ENCODE measurements at regions not wholly inside any gene's neighbourhood (a gene's known extent, or its start where the extent isn't known, plus 50 kb on each side); places are given as distances from the start of the nearest gene placed in this dataset.

DNA sequence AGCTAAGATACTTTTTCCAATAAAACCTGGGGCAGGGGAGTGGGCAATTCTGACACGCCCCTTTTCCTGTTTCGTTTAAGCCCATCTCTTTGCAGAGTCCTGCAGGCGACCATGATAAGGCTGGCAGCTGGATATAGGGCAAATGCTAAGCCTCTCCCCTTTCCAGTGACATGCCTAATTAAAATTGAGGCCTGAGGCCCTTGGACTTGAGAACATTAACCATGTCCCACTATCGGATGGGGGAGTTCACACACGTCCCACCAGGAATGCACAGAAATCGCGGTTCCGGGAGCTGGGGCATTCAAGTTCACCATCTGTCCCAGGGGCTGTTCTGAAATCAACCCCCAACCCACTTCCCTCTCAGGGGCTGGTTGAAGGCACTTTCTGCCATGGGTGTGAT is 109.2 kb upstream of the FOXF1 start:
- intact Hi-C loops (cut with DNase I): no loop called here
- 72% methylated on average over 8 of the region's 8 CpGs for WGBS
- Histone ChIP-seq H3K4me1 (ENCODE audit: control insufficient read depth, insufficient read depth, low read length) (no peaks in the 10 kb centered on the region), H3K27me3 (ENCODE audit: control insufficient read depth, insufficient read depth) (no peaks in the 10 kb centered on the region), H3K4me3 (ENCODE audit: low read length) (no peak overlapping the region), H3K27ac (ENCODE audit: low read length) (no peak overlapping the region), H3K9me3 (ENCODE audit: control insufficient read depth, low read length) (no peaks in the 10 kb centered on the region)
- DNase-seq (no peak), ATAC-seq (no peak)

DNA sequence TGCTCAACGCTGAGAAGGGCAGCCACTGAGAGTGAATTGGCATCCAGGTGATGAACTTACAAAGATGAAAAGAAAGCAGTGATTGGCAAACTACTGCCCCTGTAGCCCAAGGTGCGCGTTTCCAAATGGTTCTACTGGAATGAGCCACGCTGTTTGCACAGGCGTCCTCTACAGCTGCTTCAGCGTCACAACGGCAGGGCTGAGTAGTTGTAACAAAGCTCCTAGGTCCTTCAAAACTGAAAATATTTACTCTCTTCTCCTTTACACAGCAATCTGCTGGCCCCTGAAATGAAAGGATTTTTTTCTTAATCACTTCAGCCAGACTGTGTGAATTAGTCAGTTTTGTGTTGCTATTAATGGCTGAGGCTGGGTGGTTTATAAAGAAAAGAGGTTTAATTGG is 107.2 kb upstream of the FOXF1 start:
- no peak overlapping the region for H3K27ac ChIP-seq (ENCODE audit: low read length)
- H3K9me3 ChIP-seq (ENCODE audit: control insufficient read depth, low read length): no peaks in the 10 kb centered on the region
- no peaks in the 10 kb centered on the region for H3K27me3 ChIP-seq (ENCODE audit: control insufficient read depth, insufficient read depth)
- intact Hi-C loops (cut with DNase I): no loop called here
- WGBS: 94% methylated on average over 7 of the region's 7 CpGs
- no peak overlapping the region for H3K4me3 ChIP-seq (ENCODE audit: low read length)
- no peak for ATAC-seq
- DNase-seq: no peak
- H3K4me1 ChIP-seq (ENCODE audit: control insufficient read depth, insufficient read depth, low read length): no peaks in the 10 kb centered on the region

DNA sequence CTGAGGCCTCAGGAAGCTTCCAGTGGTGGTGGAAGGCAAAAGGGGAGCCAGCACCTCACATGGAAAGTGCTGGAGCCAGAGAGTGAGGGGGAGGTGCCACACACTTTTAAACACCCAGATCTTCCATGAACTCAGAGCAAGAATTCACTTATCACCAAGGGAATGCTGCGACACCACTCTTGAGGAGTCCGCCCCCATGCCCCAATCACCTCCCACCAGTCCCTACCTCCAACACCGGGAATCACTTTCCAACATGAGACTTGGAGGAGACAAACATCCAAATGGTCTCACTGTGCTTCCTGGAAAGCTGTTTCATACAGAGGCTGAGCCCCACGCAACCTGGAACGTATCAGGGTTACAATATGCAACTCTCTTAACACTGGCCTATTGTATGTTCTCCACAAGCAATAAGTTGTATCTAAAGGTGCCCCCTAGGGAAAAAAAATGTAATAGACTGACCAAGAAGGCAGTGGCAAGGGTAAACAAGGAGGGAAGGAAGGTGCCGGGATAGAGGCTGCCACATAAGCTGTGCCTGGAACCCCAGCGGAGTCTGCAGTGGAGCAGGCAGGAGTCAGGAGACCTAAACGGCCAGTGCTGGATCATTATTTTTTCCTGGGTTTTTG is 106.7 kb upstream of the FOXF1 start:
- 61% methylated on average over 8 of the region's 8 CpGs for WGBS
- ATAC-seq (no peak), DNase-seq (no peak)
- intact Hi-C loops (cut with DNase I): no loop called here
- no peaks in the 10 kb centered on the region for H3K9me3 ChIP-seq (ENCODE audit: control insufficient read depth, low read length)
- H3K4me3 ChIP-seq (ENCODE audit: low read length): no peak overlapping the region
- H3K27ac ChIP-seq (ENCODE audit: low read length): no peak overlapping the region
- no peaks in the 10 kb centered on the region for H3K27me3 ChIP-seq (ENCODE audit: control insufficient read depth, insufficient read depth)
- H3K4me1 ChIP-seq (ENCODE audit: control insufficient read depth, insufficient read depth, low read length): no peaks in the 10 kb centered on the region

DNA sequence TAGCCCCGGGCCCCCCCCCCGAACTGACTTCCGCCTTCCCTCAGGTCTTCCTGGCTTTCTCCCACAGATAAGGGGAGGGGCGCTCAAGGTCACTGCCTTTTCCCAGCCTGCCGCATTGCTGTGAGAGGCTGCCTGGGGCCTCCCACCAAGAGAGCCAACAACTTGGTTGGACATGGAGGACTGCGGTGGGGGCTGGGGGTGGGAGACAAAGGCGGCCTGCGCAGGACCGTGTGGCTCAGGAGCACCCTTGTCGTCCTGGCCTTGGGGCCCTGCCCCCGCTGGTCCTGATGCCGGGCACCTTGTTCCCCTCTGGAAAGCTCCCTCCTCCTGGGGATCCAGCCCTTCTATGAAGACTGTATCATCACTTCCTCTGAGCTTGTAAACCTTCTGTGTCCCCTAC is 105.6 kb upstream of the FOXF1 start:
- 50% methylated on average over 12 of the region's 12 CpGs for WGBS
- no peak overlapping the region for H3K4me3 ChIP-seq (ENCODE audit: low read length)

DNA sequence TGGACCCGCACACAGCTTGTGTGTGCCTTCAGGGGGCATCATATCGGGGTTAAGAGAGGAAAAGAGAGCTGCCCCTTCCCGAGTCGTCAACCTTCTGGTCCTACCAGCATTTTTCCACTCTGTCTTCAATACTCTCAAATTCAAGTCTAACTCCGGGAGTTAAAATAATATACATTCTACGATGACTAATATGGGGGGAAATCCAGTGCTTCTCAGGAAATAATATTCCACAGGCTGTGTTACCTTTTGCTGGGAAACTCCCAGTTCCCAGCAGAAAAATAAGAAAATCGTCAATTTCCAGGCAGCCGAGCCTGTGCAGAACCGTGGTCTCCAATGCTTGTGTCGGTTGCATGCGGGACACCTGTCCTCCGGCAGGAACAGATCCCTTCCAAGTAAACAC is 105.0 kb upstream of the FOXF1 start:
- Histone ChIP-seq H3K4me3 (ENCODE audit: low read length) (no peak overlapping the region), H3K27me3 (ENCODE audit: control insufficient read depth, insufficient read depth) (no peaks in the 10 kb centered on the region), H3K27ac (ENCODE audit: low read length) (no peak overlapping the region), H3K4me1 (ENCODE audit: control insufficient read depth, insufficient read depth, low read length) (no peaks in the 10 kb centered on the region), H3K9me3 (ENCODE audit: control insufficient read depth, low read length) (no peaks in the 10 kb centered on the region)
- intact Hi-C loops (cut with DNase I): no loop called here
- no peak for ATAC-seq
- no peak for DNase-seq
- WGBS: 66% methylated on average over 12 of the region's 12 CpGs

More for the DNA sequence above, 105.6 kb upstream of the FOXF1 start:
- Histone ChIP-seq H3K27ac (ENCODE audit: low read length) (no peak overlapping the region), H3K27me3 (ENCODE audit: control insufficient read depth, insufficient read depth) (no peaks in the 10 kb centered on the region), H3K9me3 (ENCODE audit: control insufficient read depth, low read length) (no peaks in the 10 kb centered on the region), H3K4me1 (ENCODE audit: control insufficient read depth, insufficient read depth, low read length) (no peaks in the 10 kb centered on the region)
- intact Hi-C loops (cut with DNase I): no loop called here
- ATAC-seq (no peak), DNase-seq (no peak)

DNA sequence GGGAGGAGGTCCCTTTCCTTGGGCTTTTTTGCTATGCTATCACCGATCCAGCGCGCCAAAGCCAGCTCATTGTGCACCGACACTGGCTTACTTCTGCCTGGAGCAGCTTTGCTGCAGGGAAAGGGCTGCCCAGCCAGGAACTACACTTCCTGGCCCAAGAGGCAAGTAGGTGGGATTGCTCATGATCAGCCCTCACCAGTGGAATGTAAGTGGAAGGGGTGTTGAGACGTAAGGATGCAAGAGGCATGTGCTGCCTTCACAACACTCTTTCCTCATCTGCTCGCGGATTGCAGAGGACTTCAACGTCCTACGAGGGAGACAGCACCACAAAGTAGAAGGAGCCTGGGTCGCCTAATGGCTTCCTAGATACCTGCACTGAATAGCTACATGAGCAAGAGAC is 104.3 kb upstream of the FOXF1 start:
- 64% methylated on average over 10 of the region's 10 CpGs for WGBS

DNA sequence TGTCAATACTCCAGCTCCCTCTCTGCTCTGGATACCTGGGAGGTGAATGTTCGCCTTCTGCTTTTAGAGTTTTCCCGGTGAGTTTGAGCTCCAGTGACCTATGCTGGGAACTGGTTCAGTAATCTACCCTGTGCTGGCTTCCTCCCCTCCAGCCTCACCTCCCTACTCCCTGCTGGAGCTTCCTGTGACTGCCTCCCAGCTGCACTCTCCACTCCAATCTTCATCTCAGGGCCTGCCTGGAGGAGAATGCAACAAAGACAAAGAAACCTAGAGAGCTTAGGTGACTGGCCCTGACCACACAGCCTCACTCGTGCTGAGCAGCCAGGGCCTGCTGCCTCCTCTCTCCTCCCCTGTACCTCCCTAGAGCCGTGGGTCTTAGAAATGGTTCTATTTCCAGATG is 101.6 kb upstream of the FOXF1 start:
- Histone ChIP-seq H3K4me3 (ENCODE audit: low read length) (no peak overlapping the region), H3K27me3 (ENCODE audit: control insufficient read depth, insufficient read depth) (no peaks in the 10 kb centered on the region), H3K9me3 (ENCODE audit: control insufficient read depth, low read length) (peaks cover 4% of the 10 kb centered on the region), H3K4me1 (ENCODE audit: control insufficient read depth, insufficient read depth, low read length) (no peaks in the 10 kb centered on the region), H3K27ac (ENCODE audit: low read length) (no peak overlapping the region)
- intact Hi-C loops (cut with DNase I): no loop called here
- 64% methylated on average over 4 of the region's 4 CpGs for WGBS
- DNase-seq (no peak), ATAC-seq (no peak)

More for the DNA sequence above, 104.3 kb upstream of the FOXF1 start:
- intact Hi-C loops (cut with DNase I): no loop called here
- no peaks in the 10 kb centered on the region for H3K27me3 ChIP-seq (ENCODE audit: control insufficient read depth, insufficient read depth)
- ATAC-seq: no peak
- no peak overlapping the region for H3K4me3 ChIP-seq (ENCODE audit: low read length)
- H3K27ac ChIP-seq (ENCODE audit: low read length): no peak overlapping the region
- DNase-seq: no peak
- no peaks in the 10 kb centered on the region for H3K9me3 ChIP-seq (ENCODE audit: control insufficient read depth, low read length)
- H3K4me1 ChIP-seq (ENCODE audit: control insufficient read depth, insufficient read depth, low read length): no peaks in the 10 kb centered on the region

DNA sequence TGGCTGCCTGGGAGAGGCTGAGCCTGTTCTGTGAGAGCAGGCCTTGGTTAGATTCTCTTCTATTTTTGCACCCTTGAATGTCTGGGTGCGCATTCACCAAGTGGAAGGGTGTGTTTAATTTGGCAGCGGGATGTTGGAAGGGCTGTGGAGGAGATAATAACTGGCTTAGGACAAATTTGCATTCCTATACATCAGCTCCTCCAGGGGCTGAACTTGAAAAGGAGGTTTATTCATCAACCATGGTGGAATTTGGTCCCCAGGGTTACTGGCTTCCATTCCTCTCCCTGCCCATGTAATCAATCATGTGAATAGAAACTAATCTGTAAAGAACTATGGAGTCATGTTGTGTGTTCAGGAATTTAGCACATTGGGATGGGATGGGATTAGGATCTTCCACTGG is 100.2 kb upstream of the FOXF1 start:
- WGBS: 71% methylated on average over 2 of the region's 2 CpGs
- Histone ChIP-seq H3K4me1 (ENCODE audit: control insufficient read depth, insufficient read depth, low read length) (no peaks in the 10 kb centered on the region), H3K27me3 (ENCODE audit: control insufficient read depth, insufficient read depth) (no peaks in the 10 kb centered on the region), H3K9me3 (ENCODE audit: control insufficient read depth, low read length) (peaks cover 4% of the 10 kb centered on the region), H3K27ac (ENCODE audit: low read length) (no peak overlapping the region), H3K4me3 (ENCODE audit: low read length) (no peak overlapping the region)
- DNase-seq: no peak
- no peak for ATAC-seq
- intact Hi-C loops (cut with DNase I): no loop called here

DNA sequence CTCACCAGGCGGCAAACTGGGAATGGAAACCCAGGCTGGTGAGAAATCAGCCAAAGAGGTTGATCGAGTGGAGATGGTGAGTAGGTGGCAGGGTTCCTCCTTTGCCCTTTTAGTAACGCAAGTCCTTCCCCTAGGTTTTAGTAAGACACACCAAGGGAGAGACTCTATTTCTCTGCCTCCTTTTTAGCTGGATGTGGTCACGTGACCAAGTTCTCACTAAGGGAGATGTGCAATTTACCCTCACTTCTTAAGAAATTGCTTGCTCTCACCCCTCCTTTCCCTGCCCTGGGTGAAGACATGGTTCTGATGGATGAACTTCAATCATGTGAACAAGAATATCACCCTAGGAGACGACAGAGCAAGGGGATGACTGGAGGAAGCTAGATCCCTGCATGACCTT is 99.8 kb upstream of the FOXF1 start:
- no peaks in the 10 kb centered on the region for H3K4me1 ChIP-seq (ENCODE audit: control insufficient read depth, insufficient read depth, low read length)
- WGBS: 92% methylated on average over 5 of the region's 5 CpGs
- DNase-seq (no peak), ATAC-seq (no peak)
- H3K27me3 ChIP-seq (ENCODE audit: control insufficient read depth, insufficient read depth): no peaks in the 10 kb centered on the region
- peaks cover 4% of the 10 kb centered on the region for H3K9me3 ChIP-seq (ENCODE audit: control insufficient read depth, low read length)
- intact Hi-C loops (cut with DNase I): no loop called here
- no peak overlapping the region for H3K4me3 ChIP-seq (ENCODE audit: low read length)
- no peak overlapping the region for H3K27ac ChIP-seq (ENCODE audit: low read length)

DNA sequence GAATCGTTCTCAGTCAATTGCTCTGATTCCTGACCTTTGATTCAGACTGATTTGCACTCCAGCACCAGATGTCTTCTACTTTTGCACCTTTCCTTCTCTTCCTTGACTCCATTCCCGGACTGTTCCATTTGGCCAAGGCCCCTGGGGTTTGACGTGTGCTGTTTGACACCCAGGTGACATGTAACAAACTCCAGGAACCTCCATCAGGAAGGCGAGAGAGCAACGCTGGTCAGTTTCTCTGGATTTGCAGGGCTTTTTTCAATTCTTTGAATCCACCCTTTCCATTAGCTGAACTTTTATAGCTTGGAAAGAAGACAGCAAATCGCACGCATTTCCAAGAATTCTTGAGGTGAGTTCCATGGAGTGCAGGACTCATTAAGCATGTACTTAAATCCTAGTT is 98.4 kb upstream of the FOXF1 start:
- Histone ChIP-seq H3K9me3 (ENCODE audit: control insufficient read depth, low read length) (peaks cover 4% of the 10 kb centered on the region), H3K27me3 (ENCODE audit: control insufficient read depth, insufficient read depth) (no peaks in the 10 kb centered on the region), H3K4me1 (ENCODE audit: control insufficient read depth, insufficient read depth, low read length) (no peaks in the 10 kb centered on the region), H3K4me3 (ENCODE audit: low read length) (no peak overlapping the region), H3K27ac (ENCODE audit: low read length) (no peak overlapping the region)
- no peak for ATAC-seq
- intact Hi-C loops (cut with DNase I): no loop called here
- DNase-seq: no peak
- WGBS: 48% methylated on average over 7 of the region's 7 CpGs

DNA sequence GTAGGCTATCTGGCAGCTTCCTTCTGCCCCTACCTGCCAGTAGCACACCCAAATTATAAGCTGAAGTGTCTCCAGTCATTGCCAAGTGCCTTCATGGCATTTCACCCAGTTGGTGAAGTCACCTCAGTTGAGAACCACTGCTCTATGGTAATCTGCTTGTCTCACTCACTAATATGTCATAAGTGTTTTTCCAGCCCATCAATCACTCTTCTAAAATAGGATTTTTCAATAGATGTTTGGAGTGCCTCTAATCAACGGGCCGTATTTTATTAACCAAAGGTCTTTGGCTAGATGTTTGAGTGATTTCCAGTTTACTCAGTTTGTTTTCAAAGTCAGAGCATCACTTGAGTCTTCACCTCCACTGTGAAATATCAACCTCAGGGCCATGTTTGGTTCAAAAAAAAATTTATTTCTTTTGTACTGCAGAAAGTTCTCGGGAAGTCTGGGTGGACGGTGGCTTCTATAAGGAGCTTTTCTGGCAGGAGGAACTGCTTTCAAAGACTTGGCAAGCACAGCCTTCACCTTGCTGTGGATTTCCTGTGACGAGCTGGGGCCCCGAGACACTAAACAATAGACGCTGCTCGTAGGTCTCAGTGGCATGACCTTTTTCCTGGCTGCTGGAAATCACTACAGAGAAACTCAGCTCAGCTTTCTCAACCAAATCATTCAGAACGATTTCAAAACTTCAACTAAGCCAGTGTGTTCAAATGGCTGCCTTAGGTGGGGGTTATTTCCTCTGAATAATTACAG is 95.2 kb upstream of the FOXF1 start:
- no peaks in the 10 kb centered on the region for H3K27me3 ChIP-seq (ENCODE audit: control insufficient read depth, insufficient read depth)

More for the DNA sequence above, 95.2 kb upstream of the FOXF1 start:
- H3K27ac ChIP-seq (ENCODE audit: low read length): peak overlapping the region; percentile 17
- no peaks in the 10 kb centered on the region for H3K4me1 ChIP-seq (ENCODE audit: control insufficient read depth, insufficient read depth, low read length)
- WGBS: 43% methylated on average over 9 of the region's 9 CpGs
- ATAC-seq (peak in 1 of 2 donors; percentile 62), DNase-seq (no peak)
- H3K4me3 ChIP-seq (ENCODE audit: low read length): no peak overlapping the region
- H3K9me3 ChIP-seq (ENCODE audit: control insufficient read depth, low read length): peaks cover 4% of the 10 kb centered on the region
- intact Hi-C loops (cut with DNase I): no loop called here

Measured in right cardiac atrium (tissue), 5 donors.